ENCODE measurements at regions not wholly inside any gene's neighbourhood (a gene's known extent, or its start where the extent isn't known, plus 50 kb on each side); places are given as distances from the start of the nearest gene placed in this dataset.

DNA sequence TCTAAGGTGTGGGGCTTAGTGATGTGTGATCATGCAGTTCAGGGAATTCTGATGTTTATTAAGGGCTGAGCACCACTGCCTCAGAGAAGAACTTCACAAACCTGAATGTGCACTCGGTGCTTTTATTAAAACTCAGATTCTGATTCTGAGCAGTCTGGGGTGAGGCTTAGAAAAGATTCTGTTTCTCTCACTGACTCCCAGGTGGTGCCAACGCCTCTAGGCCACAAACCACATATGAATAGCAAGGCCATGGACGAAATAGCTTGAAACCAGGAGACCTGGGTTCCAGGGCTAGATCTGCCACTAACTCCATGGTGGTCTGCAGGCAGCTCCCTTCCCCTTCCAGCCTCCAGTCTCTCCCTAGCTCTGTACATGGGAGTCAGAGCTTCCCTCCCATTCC lies 169.1 kb downstream of the HS3ST3B1 start:
- Mint-ChIP-seq H3K27ac (no peak overlapping the region), H3K9me3 (peaks cover 1% of the 10 kb centered on the region), H3K4me3 (no peak overlapping the region), H3K36me3 (no peaks in the 10 kb centered on the region), H3K4me1 (peaks cover 19% of the 10 kb centered on the region), H3K27me3 (ENCODE audit: insufficient read depth, low read depth) (peaks cover 5% of the 10 kb centered on the region)
- Histone ChIP-seq H3K9me3 (ENCODE audit: low read depth) (no peaks in the 10 kb centered on the region), H3K4me2 (no peak overlapping the region), H3F3A (ENCODE audit: low read depth) (no peaks in the 10 kb centered on the region), H3K36me3 (no peaks in the 10 kb centered on the region), H3K27ac (no peak overlapping the region), H3K27me3 (no peaks in the 10 kb centered on the region), H3K4me3 (no peak overlapping the region), H4K20me1 (ENCODE audit: low read depth) (no peaks in the 10 kb centered on the region), H3K9ac (no peak overlapping the region), H3K4me1 (peaks cover 5% of the 10 kb centered on the region), H2AFZ (replicated peaks) (no peak overlapping the region), H3K79me2 (ENCODE audit: low read depth) (no peaks in the 10 kb centered on the region)
- no peak for DNase-seq (ENCODE audit: low spot score)
- TF ChIP-seq, protein P1, sequence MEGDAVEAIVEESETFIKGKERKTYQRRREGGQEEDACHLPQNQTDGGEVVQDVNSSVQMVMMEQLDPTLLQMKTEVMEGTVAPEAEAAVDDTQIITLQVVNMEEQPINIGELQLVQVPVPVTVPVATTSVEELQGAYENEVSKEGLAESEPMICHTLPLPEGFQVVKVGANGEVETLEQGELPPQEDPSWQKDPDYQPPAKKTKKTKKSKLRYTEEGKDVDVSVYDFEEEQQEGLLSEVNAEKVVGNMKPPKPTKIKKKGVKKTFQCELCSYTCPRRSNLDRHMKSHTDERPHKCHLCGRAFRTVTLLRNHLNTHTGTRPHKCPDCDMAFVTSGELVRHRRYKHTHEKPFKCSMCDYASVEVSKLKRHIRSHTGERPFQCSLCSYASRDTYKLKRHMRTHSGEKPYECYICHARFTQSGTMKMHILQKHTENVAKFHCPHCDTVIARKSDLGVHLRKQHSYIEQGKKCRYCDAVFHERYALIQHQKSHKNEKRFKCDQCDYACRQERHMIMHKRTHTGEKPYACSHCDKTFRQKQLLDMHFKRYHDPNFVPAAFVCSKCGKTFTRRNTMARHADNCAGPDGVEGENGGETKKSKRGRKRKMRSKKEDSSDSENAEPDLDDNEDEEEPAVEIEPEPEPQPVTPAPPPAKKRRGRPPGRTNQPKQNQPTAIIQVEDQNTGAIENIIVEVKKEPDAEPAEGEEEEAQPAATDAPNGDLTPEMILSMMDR (IDR thresholded peaks at IDR 0.05): no peak
- TF ChIP-seq EZH2phosphoT487 (IDR thresholded peaks at IDR 0.05): no peak
- no peak for TF ChIP-seq EZH2 (IDR thresholded peaks at IDR 0.05)

DNA sequence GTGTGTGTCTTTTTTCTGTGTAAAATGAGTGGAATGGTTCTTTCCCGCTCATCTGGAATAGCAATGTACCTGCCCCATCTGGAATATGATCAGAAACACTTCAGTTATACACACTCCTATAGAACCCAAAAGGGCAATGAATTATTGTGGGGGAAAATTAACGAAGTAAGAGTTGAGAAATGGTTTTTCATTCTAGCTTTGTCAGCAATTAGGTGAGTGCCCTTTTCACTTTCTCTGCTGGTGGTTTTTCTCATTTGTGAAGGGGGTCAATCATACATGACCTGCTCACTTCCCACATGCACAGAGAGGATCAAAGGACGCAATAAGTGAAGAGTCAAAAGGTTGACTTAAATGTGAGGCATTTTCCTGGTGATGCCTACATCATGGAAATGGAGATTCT lies 168.0 kb downstream of the HS3ST3B1 start:
- H4K20me1 ChIP-seq (ENCODE audit: low read depth): no peaks in the 10 kb centered on the region
- H3F3A ChIP-seq (ENCODE audit: low read depth): no peaks in the 10 kb centered on the region
- peaks cover 5% of the 10 kb centered on the region for H3K4me1 ChIP-seq
- H3K36me3 Mint-ChIP-seq: no peaks in the 10 kb centered on the region
- no peak overlapping the region for H3K27ac Mint-ChIP-seq
- H3K4me2 ChIP-seq: no peak overlapping the region
- no peaks in the 10 kb centered on the region for H3K79me2 ChIP-seq (ENCODE audit: low read depth)
- H2AFZ ChIP-seq (replicated peaks): no peak overlapping the region
- no peaks in the 10 kb centered on the region for H3K27me3 ChIP-seq
- no peak for DNase-seq (ENCODE audit: low spot score)
- H3K4me3 ChIP-seq: no peak overlapping the region
- TF ChIP-seq, protein P1 (IDR thresholded peaks at IDR 0.05): no peak
- TF ChIP-seq EZH2phosphoT487 (IDR thresholded peaks at IDR 0.05) (no peak), EZH2 (IDR thresholded peaks at IDR 0.05) (no peak)
- H3K27me3 Mint-ChIP-seq (ENCODE audit: insufficient read depth, low read depth): peaks cover 8% of the 10 kb centered on the region
- no peaks in the 10 kb centered on the region for H3K9me3 ChIP-seq (ENCODE audit: low read depth)
- H3K36me3 ChIP-seq: no peaks in the 10 kb centered on the region
- peaks cover 1% of the 10 kb centered on the region for H3K9me3 Mint-ChIP-seq
- no peak overlapping the region for H3K27ac ChIP-seq
- H3K9ac ChIP-seq: no peak overlapping the region
- no peak overlapping the region for H3K4me3 Mint-ChIP-seq
- peaks cover 19% of the 10 kb centered on the region for H3K4me1 Mint-ChIP-seq

DNA sequence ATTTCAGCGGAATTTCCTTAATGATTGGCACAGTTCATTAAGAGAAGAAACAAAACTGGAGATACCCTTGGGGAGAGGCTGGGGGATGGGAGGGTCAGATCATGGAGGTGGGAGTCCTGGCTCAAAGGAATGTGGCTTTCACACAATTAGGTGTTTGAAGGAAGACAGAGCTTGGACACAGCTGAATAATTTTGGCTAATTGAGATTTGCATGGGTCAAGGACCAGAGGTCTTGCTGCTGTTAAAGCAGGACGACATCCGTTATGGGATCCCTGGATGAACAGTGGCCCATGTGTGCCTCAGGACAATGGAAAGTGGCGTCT lies 160.3 kb downstream of the HS3ST3B1 start:
- Mint-ChIP-seq H3K27ac (no peak overlapping the region), H3K36me3 (peaks cover 4% of the 10 kb centered on the region), H3K4me1 (peaks cover 21% of the 10 kb centered on the region), H3K27me3 (ENCODE audit: insufficient read depth, low read depth) (peaks cover 10% of the 10 kb centered on the region), H3K4me3 (peak overlapping the region; percentile 44), H3K9me3 (peaks cover 18% of the 10 kb centered on the region)
- TF ChIP-seq, protein P1 (IDR thresholded peaks at IDR 0.05): no peak
- TF ChIP-seq EZH2 (IDR thresholded peaks at IDR 0.05) (no peak), EZH2phosphoT487 (IDR thresholded peaks at IDR 0.05) (no peak)
- Histone ChIP-seq H3K36me3 (no peaks in the 10 kb centered on the region), H3K4me3 (no peak overlapping the region), H2AFZ (replicated peaks) (no peak overlapping the region), H3K79me2 (ENCODE audit: low read depth) (no peaks in the 10 kb centered on the region), H3K27me3 (no peaks in the 10 kb centered on the region), H3K4me1 (peaks cover 36% of the 10 kb centered on the region), H3F3A (ENCODE audit: low read depth) (peaks cover 28% of the 10 kb centered on the region), H3K4me2 (peak overlapping the region; percentile 31), H3K27ac (no peak overlapping the region), H4K20me1 (ENCODE audit: low read depth) (peaks cover 4% of the 10 kb centered on the region), H3K9ac (no peak overlapping the region), H3K9me3 (ENCODE audit: low read depth) (no peaks in the 10 kb centered on the region)
- DNase-seq (ENCODE audit: low spot score): peak; percentile 40
